SU-DHL-6 (cell line): ENCODE measurements at regions not wholly inside any gene's neighbourhood (a gene's known extent, or its start where the extent isn't known, plus 50 kb on each side); places are given as distances from the start of the nearest gene placed in this dataset.

ENCODE experiments used
- H2AFZ ChIP-seq: fragments of 200-600 bp; sonication (generic); 2 replicates; pipeline ENCODE4 v1.6.1; 2014; ENCODE audit warnings: low read depth, mild to moderate bottlenecking, moderate library complexity, mixed read lengths, antibody characterized with exemption, low read length; ENCODE audit not compliant: severe bottlenecking
- H3F3A ChIP-seq: fragments of 200-600 bp; shearing (Covaris generic); 2 replicates; pipeline ENCODE4 v1.6.0; 2016; ENCODE audit warnings: antibody characterized with exemption, mild to moderate bottlenecking; ENCODE audit not compliant: insufficient read depth
- H3K27ac ChIP-seq: fragments of 200-600 bp; sonication (generic); 2 replicates; pipeline ENCODE4 v1.5.1; 2016; ENCODE audit warnings: low read depth, mild to moderate bottlenecking, low read length, moderate library complexity, mixed read lengths
- H3K27me3 ChIP-seq: fragments of 200-600 bp; sonication (generic), shearing (Covaris generic); 2 replicates; pipeline ENCODE4 v1.6.0; 2014; ENCODE audit warnings: mild to moderate bottlenecking, low read length
- H3K36me3 ChIP-seq: fragments of 200-600 bp; sonication (generic); 2 replicates; pipeline ENCODE4 v1.6.1; 2014; ENCODE audit warnings: mild to moderate bottlenecking, low read length, mixed read lengths
- H3K4me2 ChIP-seq: fragments of 300-600, 200-600 bp; shearing (Covaris generic), sonication (generic); 2 replicates; pipeline ENCODE4 v1.6.0; 2014; ENCODE audit warnings: low read length, low read depth, mild to moderate bottlenecking; ENCODE audit not compliant: poor library complexity, severe bottlenecking
- H3K4me3 ChIP-seq: fragments of 200-600 bp; sonication (generic); 2 replicates; pipeline ENCODE4 v1.5.1; 2014; ENCODE audit warnings: antibody characterized with exemption, low read length, mild to moderate bottlenecking, mixed read lengths; ENCODE audit not compliant: insufficient read depth, poor library complexity, severe bottlenecking
- H3K79me2 ChIP-seq: fragments of 200-600 bp; sonication (generic); 2 replicates; pipeline ENCODE4 v1.6.1; 2014; ENCODE audit warnings: mild to moderate bottlenecking, low read length, moderate library complexity; ENCODE audit not compliant: insufficient read depth
- H3K9ac ChIP-seq: fragments of 200-600 bp; sonication (generic); 2 replicates; pipeline ENCODE4 v1.7.0; 2014; ENCODE audit warnings: mild to moderate bottlenecking, low read length
- H3K9me2 ChIP-seq: fragments of 200-600 bp; sonication (generic); replicated peaks from 2 replicates; pipeline ENCODE4 v1.6.1; 2014; ENCODE audit warnings: low read length; ENCODE audit not compliant: insufficient read depth
- H3K9me3 ChIP-seq: fragments of 200-600 bp; sonication (generic); 2 replicates; pipeline ENCODE4 v1.6.1; 2014; ENCODE audit warnings: low read length, mixed read lengths; ENCODE audit not compliant: insufficient read depth
- H4K20me1 ChIP-seq: fragments of 200-600 bp; sonication (generic); 2 replicates; pipeline ENCODE4 v1.6.1; 2014; ENCODE audit warnings: low read depth, mild to moderate bottlenecking, antibody characterized with exemption, low read length, moderate library complexity, mixed read lengths
- EZH2phosphoT487 ChIP-seq: fragments of 200-600 bp; sonication (generic), shearing (Covaris generic); conservative IDR thresholded peaks from 2 replicates; pipeline ENCODE4 v1.6.1; 2018; ENCODE audit warnings: mild to moderate bottlenecking, antibody characterized with exemption, low read length, moderate library complexity, mixed read lengths
- TF ChIP-seq, protein P1 (sequence below): fragments of 200-600 bp; sonication (generic); IDR thresholded peaks from one replicate; pipeline ENCODE4 v1.5.1; 2017; ENCODE audit warnings: antibody characterized with exemption, mild to moderate bottlenecking, low read length, moderate library complexity; ENCODE audit not compliant: insufficient read depth, poor library complexity, severe bottlenecking

DNA sequence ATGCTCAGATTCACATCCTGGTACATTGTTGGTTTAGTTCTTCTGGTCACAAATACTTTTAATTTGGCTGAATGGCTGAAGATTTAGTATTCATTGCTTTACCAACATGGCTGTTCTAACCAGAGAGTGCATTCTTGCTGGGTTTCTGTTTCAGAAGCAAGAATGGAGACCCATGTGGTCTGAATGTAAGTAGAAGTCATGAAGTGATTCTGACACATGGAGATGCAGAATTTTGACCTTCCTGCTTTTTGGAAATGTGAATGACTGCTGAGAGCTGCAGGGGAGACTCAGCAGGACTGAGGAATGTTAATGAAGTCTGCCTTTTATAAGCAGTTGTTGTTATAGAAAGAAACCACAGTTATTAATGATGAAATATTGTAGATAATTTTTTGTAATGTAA is 576.1 kb upstream of the MARCKS start:
- H3K36me3 ChIP-seq = no peaks in the 10 kb centered on the region
- no peaks in the 10 kb centered on the region for H3K9me2 ChIP-seq
- no peak overlapping the region for H3K27ac ChIP-seq
- no peak overlapping the region for H3K4me2 ChIP-seq
- H3K4me3 ChIP-seq = no peak overlapping the region
- no peaks in the 10 kb centered on the region for H3F3A ChIP-seq
- no peak overlapping the region for H2AFZ ChIP-seq
- H3K9ac ChIP-seq = no peak overlapping the region
- H3K79me2 ChIP-seq = no peaks in the 10 kb centered on the region
- no peaks in the 10 kb centered on the region for H4K20me1 ChIP-seq
- no peaks in the 10 kb centered on the region for H3K9me3 ChIP-seq
- TF ChIP-seq, protein P1, sequence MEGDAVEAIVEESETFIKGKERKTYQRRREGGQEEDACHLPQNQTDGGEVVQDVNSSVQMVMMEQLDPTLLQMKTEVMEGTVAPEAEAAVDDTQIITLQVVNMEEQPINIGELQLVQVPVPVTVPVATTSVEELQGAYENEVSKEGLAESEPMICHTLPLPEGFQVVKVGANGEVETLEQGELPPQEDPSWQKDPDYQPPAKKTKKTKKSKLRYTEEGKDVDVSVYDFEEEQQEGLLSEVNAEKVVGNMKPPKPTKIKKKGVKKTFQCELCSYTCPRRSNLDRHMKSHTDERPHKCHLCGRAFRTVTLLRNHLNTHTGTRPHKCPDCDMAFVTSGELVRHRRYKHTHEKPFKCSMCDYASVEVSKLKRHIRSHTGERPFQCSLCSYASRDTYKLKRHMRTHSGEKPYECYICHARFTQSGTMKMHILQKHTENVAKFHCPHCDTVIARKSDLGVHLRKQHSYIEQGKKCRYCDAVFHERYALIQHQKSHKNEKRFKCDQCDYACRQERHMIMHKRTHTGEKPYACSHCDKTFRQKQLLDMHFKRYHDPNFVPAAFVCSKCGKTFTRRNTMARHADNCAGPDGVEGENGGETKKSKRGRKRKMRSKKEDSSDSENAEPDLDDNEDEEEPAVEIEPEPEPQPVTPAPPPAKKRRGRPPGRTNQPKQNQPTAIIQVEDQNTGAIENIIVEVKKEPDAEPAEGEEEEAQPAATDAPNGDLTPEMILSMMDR = no peak
- no peak for TF ChIP-seq EZH2phosphoT487
- H3K27me3 ChIP-seq = no peaks in the 10 kb centered on the region

- H2AFZ ChIP-seq = no peak overlapping the region
- no peaks in the 10 kb centered on the region for H3F3A ChIP-seq
- no peaks in the 10 kb centered on the region for H3K9me2 ChIP-seq
- no peak overlapping the region for H3K9ac ChIP-seq
- no peaks in the 10 kb centered on the region for H3K27me3 ChIP-seq
- no peak overlapping the region for H3K4me3 ChIP-seq
- TF ChIP-seq, protein P1 = no peak
- TF ChIP-seq EZH2phosphoT487 = no peak
- no peak overlapping the region for H3K27ac ChIP-seq
- H3K36me3 ChIP-seq = no peaks in the 10 kb centered on the region
- no peaks in the 10 kb centered on the region for H3K79me2 ChIP-seq
- H3K4me2 ChIP-seq = no peak overlapping the region
- H4K20me1 ChIP-seq = no peaks in the 10 kb centered on the region
- H3K9me3 ChIP-seq = no peaks in the 10 kb centered on the region
These were observed 575.7 kb upstream of the MARCKS start for GRCh38 chr6:113281431-113281830.

DNA sequence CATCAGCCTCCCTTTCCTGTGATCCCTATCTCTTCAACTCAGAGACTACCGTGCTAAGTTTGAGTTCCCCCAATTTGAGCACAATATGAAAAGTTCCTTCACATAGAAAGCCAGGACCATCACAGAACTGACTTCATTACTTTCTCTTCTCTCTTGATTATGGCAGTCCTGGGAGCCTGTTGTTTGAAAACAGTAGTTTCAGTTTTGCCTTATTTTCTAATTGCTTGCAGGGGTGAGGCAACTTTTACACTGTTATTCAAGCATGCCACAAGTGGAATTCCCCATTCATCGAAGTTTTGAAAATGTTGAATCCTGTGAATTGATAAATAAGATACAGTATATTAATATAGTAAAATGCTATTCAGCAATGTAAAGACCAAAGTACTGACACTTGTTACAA is 569.7 kb upstream of the MARCKS start:
- H3K4me3 ChIP-seq = no peak overlapping the region
- no peaks in the 10 kb centered on the region for H3K9me3 ChIP-seq
- H4K20me1 ChIP-seq = no peaks in the 10 kb centered on the region

More for the DNA sequence above, 569.7 kb upstream of the MARCKS start:
- Histone ChIP-seq H3K9me2 (no peaks in the 10 kb centered on the region), H2AFZ (no peak overlapping the region), H3K79me2 (no peaks in the 10 kb centered on the region), H3K27me3 (no peaks in the 10 kb centered on the region), H3K9ac (no peak overlapping the region), H3F3A (no peaks in the 10 kb centered on the region), H3K4me2 (no peak overlapping the region), H3K27ac (no peak overlapping the region), H3K36me3 (no peaks in the 10 kb centered on the region)
- no peak for TF ChIP-seq EZH2phosphoT487
- TF ChIP-seq, protein P1 = no peak
